Fibroblast of skin of scalp (primary cell): ENCODE measurements at regions not wholly inside any gene's neighbourhood (a gene's known extent, or its start where the extent isn't known, plus 50 kb on each side); places are given as distances from the start of the nearest gene placed in this dataset.

Experiments
- DNase-seq: peaks from one replicate; pipeline ENCODE4 v3.0.0-alpha.2; 2013

GRCh38 chr4:155552180-155552579 is 114.5 kb upstream of the GUCY1A1 start:
- DNase-seq: peak; percentile 21

- DNase-seq: no peak
These were observed 118.5 kb upstream of the GUCY1A1 start for GRCh38 chr4:155548173-155548572.

- DNase-seq: no peak
These were observed 120.2 kb upstream of the GUCY1A1 start for GRCh38 chr4:155546451-155546850.

- DNase-seq: no peak
These were observed 121.2 kb upstream of the GUCY1A1 start for GRCh38 chr4:155545456-155545855.

GRCh38 chr4:155544547-155544946 is 122.1 kb upstream of the GUCY1A1 start:
- DNase-seq: no peak

- no peak for DNase-seq
These were observed 123.4 kb upstream of the GUCY1A1 start for GRCh38 chr4:155543126-155543765.

- no peak for DNase-seq
These were observed 124.2 kb upstream of the GUCY1A1 start for GRCh38 chr4:155542415-155542814.

GRCh38 chr4:155541716-155542115 is 124.9 kb upstream of the GUCY1A1 start:
- DNase-seq: no peak

GRCh38 chr4:155540698-155541097 is 126.0 kb upstream of the GUCY1A1 start:
- DNase-seq: no peak

GRCh38 chr4:155539746-155540145 is 126.9 kb upstream of the GUCY1A1 start:
- DNase-seq: no peak

GRCh38 chr4:155535802-155536454 is 130.7 kb upstream of the GUCY1A1 start:
- no peak for DNase-seq

GRCh38 chr4:155532373-155533085 is 134.1 kb upstream of the GUCY1A1 start:
- DNase-seq: no peak

- no peak for DNase-seq
These were observed 135.8 kb upstream of the GUCY1A1 start for GRCh38 chr4:155530857-155531256.

- no peak for DNase-seq
These were observed 136.4 kb upstream of the GUCY1A1 start for GRCh38 chr4:155530290-155530689.

- DNase-seq: no peak
These were observed 136.9 kb upstream of the GUCY1A1 start for GRCh38 chr4:155529716-155530115.

GRCh38 chr4:155529272-155529671 is 137.4 kb upstream of the GUCY1A1 start:
- no peak for DNase-seq

- no peak for DNase-seq
These were observed 140.0 kb upstream of the GUCY1A1 start for GRCh38 chr4:155526452-155527169.

GRCh38 chr4:155524926-155525455 is 141.7 kb upstream of the GUCY1A1 start:
- DNase-seq: no peak

GRCh38 chr4:155523358-155523757 is 143.3 kb upstream of the GUCY1A1 start:
- DNase-seq: no peak

GRCh38 chr4:155522201-155522600 is 144.4 kb upstream of the GUCY1A1 start:
- DNase-seq: no peak

GRCh38 chr4:155521382-155521781 is 144.6 kb upstream of the MAP9 start:
- no peak for DNase-seq

- no peak for DNase-seq
These were observed 138.8 kb upstream of the MAP9 start for GRCh38 chr4:155515444-155516075.
